Lower leg skin (tissue), 4 donors: ENCODE measurements at regions not wholly inside any gene's neighbourhood (a gene's known extent, or its start where the extent isn't known, plus 50 kb on each side); places are given as distances from the start of the nearest gene placed in this dataset.

Experiments used
- DNase-seq, 2 donors: peaks; one replicate each; pipeline ENCODE4 v3.0.0-alpha.2; 2019; ENCODE audit warnings: low spot score in 2 of 2
- H3K4me3 ChIP-seq: fragments of 200-600 bp; sonication (generic); 2 replicates; pipeline ENCODE4 v1.5.1; 2017; ENCODE audit warnings: mild to moderate bottlenecking, low read depth; ENCODE audit not compliant: poor library complexity, severe bottlenecking
- CTCF ChIP-seq, 3 donors: fragments of 450-650 bp; IDR thresholded peaks; one replicate each; pipeline ENCODE4 v1.5.1; 2016; ENCODE audit warnings: antibody characterized with exemption in 3 of 3, mild to moderate bottlenecking in 3 of 3, moderate library complexity in 2 of 3
- POLR2A ChIP-seq, 2 donors: fragments of 450-650 bp; IDR thresholded peaks; one replicate each; pipeline ENCODE4 v1.6.1; 2016 to 2017; ENCODE audit warnings: antibody characterized with exemption in 2 of 2, mild to moderate bottlenecking in 1 of 2, moderate library complexity in 1 of 2
- WGBS, 2 donors: methylation state at CpG; one replicate each; pipeline ENCODE4 v1.1.5; 2018; 5-methylcytosine and 5-hydroxymethylcytosine counted together
- intact Hi-C: fragments of 100-400 bp; cut with DNase I; formaldehyde crosslinking; loops from one replicate; pipeline ENCODE4 v1.15.0; 2023; ENCODE audit warnings: low total_unique reads

GRCh38 chr7:138237995-138238394 lies 161.7 kb downstream of the AKR1D1 start:
- WGBS, 2 donors = 94 to 95% methylated on average over 5 of the region's 5 CpGs
- no peak overlapping the region for H3K4me3 ChIP-seq
- intact Hi-C loops = no loop called here
- DNase-seq = no peak
- TF ChIP-seq POLR2A (IDR thresholded peaks at IDR 0.05) = no peak
- no peak for TF ChIP-seq CTCF (IDR thresholded peaks at IDR 0.05)

- WGBS, 2 donors = 52 to 57% methylated on average over 3 of the region's 3 CpGs
- TF ChIP-seq POLR2A (IDR thresholded peaks at IDR 0.05) (no peak), CTCF (IDR thresholded peaks at IDR 0.05) (no peak)
- DNase-seq = no peak
- intact Hi-C loops = no loop called here
- no peak overlapping the region for H3K4me3 ChIP-seq
Measured at GRCh38 chr7:138238734-138239659, 162.7 kb downstream of the AKR1D1 start.

GRCh38 chr7:138243430-138243829 lies 167.2 kb downstream of the AKR1D1 start:
- intact Hi-C loops = no loop called here
- no peak for TF ChIP-seq CTCF (IDR thresholded peaks at IDR 0.05)
- TF ChIP-seq POLR2A (IDR thresholded peaks at IDR 0.05) = no peak
- DNase-seq = no peak
- 45 to 53% methylated on average over 5 of the region's 5 CpGs for WGBS, 2 donors
- no peak overlapping the region for H3K4me3 ChIP-seq

GRCh38 chr7:138243836-138244235 lies 167.6 kb downstream of the AKR1D1 start:
- no peak overlapping the region for H3K4me3 ChIP-seq
- TF ChIP-seq CTCF (IDR thresholded peaks at IDR 0.05) (no peak), POLR2A (IDR thresholded peaks at IDR 0.05) (no peak)
- no peak for DNase-seq
- 66 to 69% methylated on average over 1 of the region's 1 CpG for WGBS, 2 donors
- intact Hi-C loops = no loop called here

GRCh38 chr7:138244606-138245005 lies 168.3 kb downstream of the AKR1D1 start:
- DNase-seq = no peak
- intact Hi-C loops = no loop called here
- H3K4me3 ChIP-seq = no peak overlapping the region
- 87 to 93% methylated on average over 5 of the region's 5 CpGs for WGBS, 2 donors
- no peak for TF ChIP-seq CTCF (IDR thresholded peaks at IDR 0.05)
- no peak for TF ChIP-seq POLR2A (IDR thresholded peaks at IDR 0.05)

- intact Hi-C loops = no loop called here
- no peak for DNase-seq
- TF ChIP-seq CTCF (IDR thresholded peaks at IDR 0.05) (no peak), POLR2A (IDR thresholded peaks at IDR 0.05) (no peak)
- H3K4me3 ChIP-seq = no peak overlapping the region
Measured at GRCh38 chr7:138245216-138245615, 169.0 kb downstream of the AKR1D1 start.
